A549 (cell line): ENCODE measurements at regions not wholly inside any gene's neighbourhood (a gene's known extent, or its start where the extent isn't known, plus 50 kb on each side); places are given as distances from the start of the nearest gene placed in this dataset.

Source experiments
- ATAC-seq, 2 experiments: fragments of 200-7000 bp in 1 of 2; fragments of >200 bp in 1 of 2; cut with Nextera tagmentation in 1 of 2; cut with Tn5 transposase in 1 of 2; 3 replicates each; pipeline versions ENCODE4 v1.8.0 to v1.9.1; 2018 to 2020; ENCODE audit warnings: mild to moderate bottlenecking in 1 of 2, moderate library complexity in 1 of 2
- CTCF ChIA-PET: fragments of 300-600 bp; sonication (Branson Sonifier 250); formaldehyde crosslinking; extraction: SDS; loops from one replicate; lab custom pipeline; 2021; ENCODE audit warnings: antibody characterized with exemption, inconsistent platforms; lab: Yijun Ruan, JAX
- POLR2A ChIA-PET: fragments of 350-600 bp; formaldehyde crosslinking; extraction: SDS; loops from one replicate; lab custom pipeline; 2021; ENCODE audit warnings: antibody characterized with exemption, inconsistent platforms; lab: Yijun Ruan, JAX
- DNase-seq, 2 experiments: peaks; one replicate each; pipeline versions ENCODE4 v3.0.0 to v3.0.0-alpha.2; 2011 to 2016; ENCODE audit warnings: low read depth in 1 of 2, low spot score in 1 of 2
- FAIRE-seq: peaks from 2 replicates; lab custom pipeline; 2011; peaks lifted over from hg19 to GRCh38; lab: Jason Lieb, UNC
- H3K27ac ChIP-seq, 2 experiments: fragments of >200 bp; sonication (Bioruptor Twin); formaldehyde crosslinking; 3 replicates each; pipeline ENCODE4 v1.5.1; 2016 to 2017
- H3K4me1 ChIP-seq: fragments of >200 bp; sonication (Bioruptor Twin); formaldehyde crosslinking; 3 replicates; pipeline ENCODE4 v1.6.1; 2016
- H3K4me2 ChIP-seq: fragments of >200 bp; sonication (Bioruptor Twin); formaldehyde crosslinking; 3 replicates; pipeline ENCODE4 v1.6.1; 2016
- H3K4me3 ChIP-seq: fragments of >200 bp; sonication (Bioruptor Twin); formaldehyde crosslinking; 3 replicates; pipeline ENCODE4 v1.5.1; 2016
- H3K9me3 ChIP-seq: fragments of >200 bp; sonication (Bioruptor Twin); formaldehyde crosslinking; 3 replicates; pipeline ENCODE4 v1.6.1; 2016
- CBX2 ChIP-seq: fragments of 200-600 bp; sonication (generic); IDR thresholded peaks from 2 replicates; pipeline ENCODE4 v1.6.1; 2016; ENCODE audit warnings: low read depth, mild to moderate bottlenecking, borderline replicate concordance
- CEBPB ChIP-seq, 2 experiments: fragments of >200 bp in 1 of 2; sonication (Bioruptor Twin) in 1 of 2; formaldehyde crosslinking in 1 of 2; IDR thresholded peaks; 2 replicates each; pipeline ENCODE4 v1.6.1; 2012 to 2016
- CTCF ChIP-seq: fragments of >200 bp; sonication (Bioruptor Twin); formaldehyde crosslinking; IDR thresholded peaks from 3 replicates; pipeline ENCODE4 v1.5.1; 2016
- ESRRA ChIP-seq: fragments of 150-350 bp; IDR thresholded peaks from 2 replicates; pipeline ENCODE4 v1.6.1; 2014; ENCODE audit warnings: mild to moderate bottlenecking, low read length, borderline replicate concordance
- FOSL2 ChIP-seq, 2 experiments: fragments of 450-650 bp in 1 of 2; fragments of >200 bp in 1 of 2; sonication (Bioruptor Twin) in 1 of 2; formaldehyde crosslinking; IDR thresholded peaks; 2 replicates each; pipeline versions ENCODE4 v1.5.0 to v1.6.1; 2016 to 2020; ENCODE audit warnings: mild to moderate bottlenecking in 1 of 2, moderate library complexity in 1 of 2
- GATA3 ChIP-seq: IDR thresholded peaks from 2 replicates; pipeline ENCODE4 v1.6.1; 2012; ENCODE audit warnings: borderline replicate concordance
- HES2 ChIP-seq: fragments of >200 bp; sonication (Bioruptor Twin); formaldehyde crosslinking; IDR thresholded peaks from 2 replicates; pipeline ENCODE4 v1.6.1; 2016
- HOXA7 ChIP-seq: fragments of 250-450 bp; sonication (Bioruptor Pico); IDR thresholded peaks from 2 replicates; pipeline ENCODE4 v1.5.0; 2020; ENCODE audit warnings: mild to moderate bottlenecking, moderate library complexity
- JUN ChIP-seq, 2 experiments: fragments of >200 bp; sonication (Bioruptor Twin); formaldehyde crosslinking; IDR thresholded peaks; 2 replicates in 1 of 2; 3 replicates in 1 of 2; pipeline ENCODE4 v1.6.1; 2016 to 2017
- JUNB ChIP-seq: fragments of >200 bp; sonication (Bioruptor Twin); formaldehyde crosslinking; IDR thresholded peaks from 2 replicates; pipeline ENCODE4 v1.6.1; 2016
- KDM5A ChIP-seq: fragments of 200-600 bp; sonication (generic); IDR thresholded peaks from 2 replicates; pipeline ENCODE4 v1.6.1; 2016; ENCODE audit warnings: antibody characterized with exemption, mild to moderate bottlenecking
- MYC ChIP-seq: IDR thresholded peaks from 2 replicates; pipeline ENCODE4 v1.6.1; 2012; ENCODE audit warnings: mild to moderate bottlenecking, inconsistent platforms, low read length, improper control_type of control experiment, borderline replicate concordance
- NR3C1 ChIP-seq: fragments of >200 bp; sonication (Bioruptor Twin); formaldehyde crosslinking; IDR thresholded peaks from 3 replicates; pipeline ENCODE4 v1.6.1; 2017
- PBX3 ChIP-seq: IDR thresholded peaks from 2 replicates; pipeline ENCODE4 v1.6.1; 2012
- RAD21 ChIP-seq, 2 experiments: fragments of >200 bp in 1 of 2; sonication (Bioruptor Twin) in 1 of 2; formaldehyde crosslinking in 1 of 2; IDR thresholded peaks in 1 of 2; conservative IDR thresholded peaks in 1 of 2; 2 replicates in 1 of 2; 3 replicates in 1 of 2; pipeline ENCODE4 v1.6.1; 2012 to 2018; ENCODE audit warnings: inconsistent platforms in 1 of 2
- REST ChIP-seq: fragments of 200-600 bp; sonication (generic); IDR thresholded peaks from 2 replicates; pipeline ENCODE4 v1.6.1; 2016; ENCODE audit warnings: antibody characterized with exemption, mild to moderate bottlenecking, moderate library complexity
- RFX5 ChIP-seq: fragments of 450-650 bp; IDR thresholded peaks from 2 replicates; pipeline ENCODE4 v1.7.1; 2014; ENCODE audit warnings: antibody characterized with exemption, mild to moderate bottlenecking, moderate library complexity
- RNF2 ChIP-seq: fragments of 200-600 bp; sonication (generic); IDR thresholded peaks from 2 replicates; pipeline ENCODE4 v1.6.1; 2016; ENCODE audit warnings: low read depth, mild to moderate bottlenecking, antibody characterized with exemption, moderate library complexity, borderline replicate concordance
- TFCP2L1 ChIP-seq: fragments of 250-450 bp; sonication (Bioruptor Pico); IDR thresholded peaks from 2 replicates; pipeline ENCODE4 v1.5.0; 2021; ENCODE audit warnings: mild to moderate bottlenecking
- ZSCAN20 ChIP-seq: fragments of 250-450 bp; sonication (Bioruptor Pico); IDR thresholded peaks from 2 replicates; pipeline ENCODE4 v1.8.0; 2022; ENCODE audit warnings: mild to moderate bottlenecking, moderate library complexity

GRCh38 chr20:19952392-19952791 lies 64.8 kb upstream of the NAA20 start (continued):
- TF ChIP-seq MYC = no peak
- TF ChIP-seq CTCF = no peak
- TF ChIP-seq, all 56 proteins: peak for 0

- no peaks in the 10 kb centered on the region for H3K9me3 ChIP-seq
- H3K4me1 ChIP-seq = no peaks in the 10 kb centered on the region
- no peak overlapping the region for H3K4me2 ChIP-seq
- TF ChIP-seq RNF2 (no peak), NR3C1 (no peak), RAD21 (conservative IDR thresholded peaks at IDR 0.05 in 1 of 2, IDR thresholded peaks at IDR 0.05 in 1 of 2) (no peak), JUN (IDR thresholded peaks at IDR 0.05) (no peak), JUNB (no peak), GATA3 (no peak), FOSL2 (IDR thresholded peaks at IDR 0.05) (no peak), FOSL2 (CRISPR knock-in tag; IDR thresholded peaks at IDR 0.05) (no peak), TFCP2L1 (CRISPR knock-in tag) (no peak), HES2 (no peak), CBX2 (no peak), REST (no peak), CEBPB (IDR thresholded peaks at IDR 0.05) (no peak), ZSCAN20 (CRISPR knock-in tag) (no peak), PBX3 (no peak), RFX5 (no peak), KDM5A (no peak), HOXA7 (no peak), ESRRA (no peak)
- TF ChIP-seq, all 56 proteins: peak for 0
- POLR2A ChIA-PET = interaction anchor here (0.6 kb wide), 1 partner anchor 67 kb away, joined by 4 read pairs; no protein-coding TSS in a partner anchor
- CTCF ChIA-PET = interaction anchor here (0.8 to 2.2 kb wide), 3 partner anchors 7 to 16 kb away, joined by 3 to 6 read pairs (median 3); no protein-coding TSS in a partner anchor
- no peak for DNase-seq
- no peak overlapping the region for H3K4me3 ChIP-seq
- no peak for ATAC-seq
- no peak for FAIRE-seq
- H3K27ac ChIP-seq = no peak overlapping the region
Measured at GRCh38 chr20:19953606-19954005, 63.6 kb upstream of the NAA20 start.
